ENCODE measurements at regions not wholly inside any gene's neighbourhood (a gene's known extent, or its start where the extent isn't known, plus 50 kb on each side); places are given as distances from the start of the nearest gene placed in this dataset.

- TF ChIP-seq CTCF (IDR thresholded peaks at IDR 0.05; ENCODE audit: control extremely low read depth, extremely low read depth, low read depth, missing control alignments): no peak
- POLR2A ChIA-PET: no interaction called here
- CTCF ChIA-PET: interaction anchor here (0.7 to 0.8 kb wide), 2 partner anchors 11 to 118 kb away, joined by 3 read pairs; no protein-coding TSS in a partner anchor
- DNase-seq (ENCODE audit: extremely low spot score): no peak
Measured at GRCh38 chr10:21330628-21331020, 194.9 kb downstream of the SKIDA1 start.

GRCh38 chr10:21329995-21330627, 195.4 kb downstream of the SKIDA1 start:
- ChIA-PET CTCF (interaction anchor here (0.8 kb wide), 1 partner anchor 10 kb away, joined by 3 read pairs; no protein-coding TSS in a partner anchor), POLR2A (interaction anchor here (0.6 kb wide), 1 partner anchor 32 kb away, joined by 4 read pairs; no protein-coding TSS in a partner anchor)
- no peak for TF ChIP-seq CTCF (IDR thresholded peaks at IDR 0.05; ENCODE audit: control extremely low read depth, extremely low read depth, low read depth, missing control alignments)
- no peak for DNase-seq (ENCODE audit: extremely low spot score)

GRCh38 chr10:21327289-21327993, 198.0 kb downstream of the SKIDA1 start:
- POLR2A ChIA-PET: no interaction called here

GRCh38 chr10:21326594-21327288, 198.7 kb downstream of the SKIDA1 start:
- CTCF ChIA-PET: no interaction called here
- POLR2A ChIA-PET: no interaction called here
- no peak for DNase-seq (ENCODE audit: extremely low spot score)

More at GRCh38 chr10:21327289-21327993, 198.0 kb downstream of the SKIDA1 start:
- no peak for TF ChIP-seq CTCF (IDR thresholded peaks at IDR 0.05; ENCODE audit: control extremely low read depth, extremely low read depth, low read depth, missing control alignments)
- CTCF ChIA-PET: no interaction called here
- no peak for DNase-seq (ENCODE audit: extremely low spot score)

GRCh38 chr10:21318540-21319167, 206.8 kb downstream of the SKIDA1 start:
- CTCF ChIA-PET: no interaction called here
- TF ChIP-seq CTCF (IDR thresholded peaks at IDR 0.05; ENCODE audit: control extremely low read depth, extremely low read depth, low read depth, missing control alignments): no peak
- no peak for DNase-seq (ENCODE audit: extremely low spot score)
- POLR2A ChIA-PET: no interaction called here

More at GRCh38 chr10:21326594-21327288, 198.7 kb downstream of the SKIDA1 start:
- TF ChIP-seq CTCF (IDR thresholded peaks at IDR 0.05; ENCODE audit: control extremely low read depth, extremely low read depth, low read depth, missing control alignments): no peak

- no peak for TF ChIP-seq CTCF (IDR thresholded peaks at IDR 0.05; ENCODE audit: control extremely low read depth, extremely low read depth, low read depth, missing control alignments)
- ChIA-PET CTCF (no interaction called here), POLR2A (no interaction called here)
- DNase-seq (ENCODE audit: extremely low spot score): no peak
Measured at GRCh38 chr10:21317902-21318301, 207.6 kb downstream of the SKIDA1 start.

All from GM10248 (cell line).